Karpas-422 (cell line): ENCODE measurements at regions not wholly inside any gene's neighbourhood (a gene's known extent, or its start where the extent isn't known, plus 50 kb on each side); places are given as distances from the start of the nearest gene placed in this dataset.
A peak's percentile ranks its signal among the peaks of the same experiment; 100 is the strongest.
"Not testable (repeated sequence)": the region's sequence is repeated elsewhere in the genome, so short reads cannot be mapped to it uniquely, and the experiment has no call there.

Experiments used
- DNase-seq: peaks from one replicate; pipeline ENCODE4 v3.0.0-alpha.2; 2015
- H2AFZ ChIP-seq: fragments of 200-600 bp; sonication (generic); 2 replicates; pipeline ENCODE4 v1.6.1; 2014; ENCODE audit warnings: antibody characterized with exemption, low read length, mixed read lengths
- H3K27ac ChIP-seq: fragments of 200-600 bp; sonication (generic); 2 replicates; pipeline ENCODE4 v1.5.1; 2014; ENCODE audit warnings: mild to moderate bottlenecking, low read length, moderate library complexity
- H3K27me3 ChIP-seq: fragments of 200-600 bp; sonication (generic); 2 replicates; pipeline ENCODE4 v1.6.1; 2014; ENCODE audit warnings: low read length, mixed read lengths
- H3K36me3 ChIP-seq: fragments of 200-600 bp; sonication (generic); 2 replicates; pipeline ENCODE4 v1.6.1; 2014; ENCODE audit warnings: low read length, mixed read lengths; ENCODE audit not compliant: insufficient read depth
- H3K4me1 ChIP-seq: fragments of 200-600 bp; sonication (generic); 2 replicates; pipeline ENCODE4 v1.6.1; 2014; ENCODE audit warnings: mild to moderate bottlenecking, low read length, mixed read lengths
- H3K4me2 ChIP-seq: fragments of 200-600 bp; sonication (generic); 2 replicates; pipeline ENCODE4 v1.6.1; 2014; ENCODE audit warnings: low read length, low read depth, mild to moderate bottlenecking; ENCODE audit not compliant: poor library complexity, severe bottlenecking
- H3K4me3 ChIP-seq: fragments of 200-600 bp; sonication (generic); 2 replicates; pipeline ENCODE4 v1.5.1; 2014; ENCODE audit warnings: mild to moderate bottlenecking, antibody characterized with exemption, low read length, mixed read lengths
- H3K79me2 ChIP-seq: fragments of 200-600 bp; sonication (generic); 2 replicates; pipeline ENCODE4 v1.6.1; 2014; ENCODE audit warnings: mild to moderate bottlenecking, low read length, mixed read lengths
- H3K9ac ChIP-seq: fragments of 200-600 bp; sonication (generic); 2 replicates; pipeline ENCODE4 v1.6.0; 2014; ENCODE audit warnings: low read length
- H3K9me2 ChIP-seq: fragments of 200-600 bp; sonication (generic), shearing (Covaris generic); replicated peaks from 2 replicates; pipeline ENCODE4 v1.6.0; 2014; ENCODE audit warnings: mild to moderate bottlenecking, low read length, moderate library complexity; ENCODE audit not compliant: insufficient read depth
- H3K9me3 ChIP-seq: fragments of 300-700, 200-600 bp; sonication (generic); 2 replicates; pipeline ENCODE4 v1.6.1; 2014; ENCODE audit warnings: low read length, mixed read lengths
- H4K20me1 ChIP-seq: fragments of 200-600 bp; sonication (generic); 2 replicates; pipeline ENCODE4 v1.6.1; 2014; ENCODE audit warnings: mild to moderate bottlenecking, antibody characterized with exemption, low read length, low read depth; ENCODE audit not compliant: insufficient read depth

DNA sequence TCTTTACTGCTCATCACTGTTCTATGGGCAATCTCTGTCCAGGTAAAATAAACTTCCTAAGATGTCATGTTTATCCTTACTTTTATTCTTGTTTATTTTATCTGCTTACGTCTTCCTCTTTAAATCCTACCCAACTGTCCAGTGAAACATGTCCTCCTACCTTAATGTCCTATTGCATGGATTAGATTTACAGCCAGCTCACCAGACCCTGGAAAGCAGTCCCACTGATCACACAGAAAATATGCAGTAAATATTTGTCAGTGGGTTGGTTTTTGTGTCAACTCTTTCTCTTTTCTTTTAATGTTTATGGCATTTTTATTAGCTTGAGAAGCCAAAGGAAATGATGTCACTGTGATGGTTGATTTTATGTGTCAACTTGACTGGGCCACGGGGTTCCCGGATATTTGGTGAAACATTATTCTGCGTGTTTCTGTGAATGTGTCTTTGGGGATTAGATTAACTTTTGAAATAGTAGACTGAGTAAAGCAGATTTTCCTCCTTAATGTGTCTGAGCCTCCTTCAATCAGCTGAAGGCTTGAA, 258.3 kb downstream of the SRGAP2C start:
- no peak overlapping the region for H3K4me3 ChIP-seq
- H3K9me3 ChIP-seq = no peaks in the 10 kb centered on the region
- H3K36me3 ChIP-seq = no peaks in the 10 kb centered on the region
- no peak overlapping the region for H3K4me2 ChIP-seq
- no peak overlapping the region for H3K9ac ChIP-seq
- H2AFZ ChIP-seq = no peak overlapping the region
- H3K79me2 ChIP-seq = no peaks in the 10 kb centered on the region
- no peak for DNase-seq
- H3K4me1 ChIP-seq = peaks cover 46% of the 10 kb centered on the region
- no peaks in the 10 kb centered on the region for H3K27me3 ChIP-seq
- H4K20me1 ChIP-seq = no peaks in the 10 kb centered on the region
- H3K27ac ChIP-seq = peak overlapping the region; percentile 85; the same call in 1 of the 2 replicates
- no peaks in the 10 kb centered on the region for H3K9me2 ChIP-seq

DNA sequence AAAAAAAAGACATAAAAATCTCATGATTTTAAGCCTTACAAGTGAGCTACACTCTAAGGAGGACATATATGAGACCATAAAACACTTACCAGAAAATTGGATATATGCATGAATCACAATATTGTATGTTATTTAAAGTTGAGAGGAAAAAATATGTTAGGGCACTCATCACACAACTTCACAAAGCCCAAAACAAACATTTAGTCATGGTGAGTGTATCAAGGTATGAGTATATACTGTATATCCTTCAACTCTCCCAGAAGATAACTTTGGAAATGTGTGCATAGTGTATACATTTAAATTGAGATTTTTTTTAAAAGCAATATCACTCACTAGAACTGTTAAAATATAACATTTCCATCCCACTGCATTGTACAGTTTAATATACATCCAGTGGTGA, 259.3 kb downstream of the SRGAP2C start:
- Histone ChIP-seq H3K4me1 (peaks cover 56% of the 10 kb centered on the region), H3K9me3 (no peaks in the 10 kb centered on the region), H3K4me2 (peak overlapping the region; percentile 53), H3K4me3 (no peak overlapping the region), H3K9ac (peak overlapping the region; percentile 9; the same call in 1 of the 2 replicates), H3K79me2 (no peaks in the 10 kb centered on the region), H3K27ac (peak overlapping the region; percentile 85), H3K36me3 (no peaks in the 10 kb centered on the region), H3K27me3 (no peaks in the 10 kb centered on the region), H3K9me2 (no peaks in the 10 kb centered on the region), H4K20me1 (no peaks in the 10 kb centered on the region), H2AFZ (peak overlapping the region; percentile 37; the same call in 1 of the 2 replicates)
- no peak for DNase-seq

DNA sequence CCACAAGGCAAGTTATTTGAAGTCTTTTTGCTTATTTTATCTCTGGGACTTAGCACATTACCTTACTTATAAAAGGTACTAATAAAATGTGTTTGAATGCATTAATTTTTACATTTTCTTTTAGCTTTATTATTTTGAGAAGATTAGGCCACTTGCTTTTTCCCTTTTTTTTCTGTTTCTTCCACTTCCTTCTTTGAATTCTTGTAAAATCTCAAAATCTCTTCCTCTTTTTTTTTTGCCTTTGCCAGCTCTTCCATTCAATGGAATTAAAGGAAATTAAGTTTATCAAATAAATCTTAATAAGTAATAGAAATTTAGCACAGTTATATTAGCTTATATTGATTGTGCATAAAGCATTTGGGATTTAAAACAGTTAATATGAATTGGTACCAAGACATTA, 260.9 kb downstream of the SRGAP2C start:
- no peaks in the 10 kb centered on the region for H3K9me3 ChIP-seq
- H3K4me1 ChIP-seq = peaks cover 62% of the 10 kb centered on the region
- H3K9me2 ChIP-seq = no peaks in the 10 kb centered on the region
- H3K9ac ChIP-seq = no peak overlapping the region
- H2AFZ ChIP-seq = no peak overlapping the region
- H3K4me3 ChIP-seq = no peak overlapping the region
- H3K36me3 ChIP-seq = no peaks in the 10 kb centered on the region
- H3K27ac ChIP-seq = peak overlapping the region; percentile 85
- H3K27me3 ChIP-seq = no peaks in the 10 kb centered on the region
- H3K4me2 ChIP-seq = peak overlapping the region; percentile 53
- H4K20me1 ChIP-seq = no peaks in the 10 kb centered on the region
- H3K79me2 ChIP-seq = no peaks in the 10 kb centered on the region
- no peak for DNase-seq

DNA sequence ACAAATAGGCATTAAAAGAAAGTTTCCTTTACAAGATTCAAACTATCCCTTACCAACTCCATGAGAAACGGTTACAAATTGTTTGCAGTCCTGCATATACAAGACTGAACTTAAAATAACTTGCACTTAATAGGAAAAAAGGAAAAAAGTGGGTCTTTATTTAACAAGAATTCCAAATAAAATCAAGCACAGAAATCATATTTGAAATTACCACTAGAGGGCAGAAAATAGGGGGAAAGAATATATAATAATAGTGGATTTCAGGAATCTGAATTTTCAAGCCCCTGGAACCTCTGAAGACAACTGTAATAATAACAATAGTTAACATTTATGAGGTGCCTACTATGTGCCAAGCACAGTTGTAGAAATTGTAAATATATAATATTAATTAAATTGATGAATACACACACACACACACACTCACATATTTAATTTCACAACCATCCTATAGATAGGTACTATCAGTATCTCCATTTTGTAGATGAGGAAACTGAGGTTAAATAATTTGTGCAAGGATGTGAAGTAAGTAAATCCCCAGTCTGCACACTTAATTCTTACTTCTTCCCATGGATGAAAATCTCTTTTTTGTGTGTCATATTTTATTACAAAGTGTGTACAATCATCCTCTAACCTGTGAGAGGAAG, 262.6 kb downstream of the SRGAP2C start:
- peaks cover 71% of the 10 kb centered on the region for H3K4me1 ChIP-seq
- H3K9ac ChIP-seq = 0 out of 2 replicates have a peak overlapping the region, but pooled peaks have one; percentile 24
- not testable (repeated sequence) for H3K27me3 ChIP-seq, H3K9me3 ChIP-seq, H2AFZ ChIP-seq, H3K79me2 ChIP-seq, H3K9me2 ChIP-seq, H3K4me3 ChIP-seq, H3K36me3 ChIP-seq, H4K20me1 ChIP-seq, DNase-seq
- peak overlapping the region; percentile 53 for H3K4me2 ChIP-seq
- peak overlapping the region; percentile 85 for H3K27ac ChIP-seq

DNA sequence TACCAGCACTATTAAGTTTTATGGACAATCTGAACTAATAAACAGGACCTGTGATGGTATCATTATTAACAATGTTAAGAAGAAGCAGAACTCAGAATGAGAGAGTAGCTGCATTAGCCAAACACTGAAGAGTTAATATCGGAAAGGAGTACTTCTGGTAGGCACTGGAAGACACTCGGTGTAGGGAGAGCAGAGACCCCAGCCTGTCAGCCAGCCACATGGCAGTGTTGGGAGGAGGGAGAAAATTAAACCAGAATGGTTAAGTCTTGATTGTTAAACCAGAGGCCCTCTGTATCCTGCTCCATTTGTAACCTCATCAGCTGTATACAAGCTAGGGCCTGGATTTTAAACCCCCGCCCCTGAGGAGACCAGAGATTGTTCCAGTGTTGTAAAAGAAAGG, 263.3 kb downstream of the SRGAP2C start:
- not testable (repeated sequence) for H2AFZ ChIP-seq, H3K79me2 ChIP-seq, H3K27me3 ChIP-seq, H3K9me3 ChIP-seq, H3K4me3 ChIP-seq, H3K36me3 ChIP-seq, H3K9me2 ChIP-seq, H4K20me1 ChIP-seq, DNase-seq
- Histone ChIP-seq H3K9ac (0 out of 2 replicates have a peak overlapping the region, but pooled peaks have one; percentile 24), H3K27ac (peak overlapping the region; percentile 85), H3K4me1 (peaks cover 71% of the 10 kb centered on the region), H3K4me2 (peak overlapping the region; percentile 12)

DNA sequence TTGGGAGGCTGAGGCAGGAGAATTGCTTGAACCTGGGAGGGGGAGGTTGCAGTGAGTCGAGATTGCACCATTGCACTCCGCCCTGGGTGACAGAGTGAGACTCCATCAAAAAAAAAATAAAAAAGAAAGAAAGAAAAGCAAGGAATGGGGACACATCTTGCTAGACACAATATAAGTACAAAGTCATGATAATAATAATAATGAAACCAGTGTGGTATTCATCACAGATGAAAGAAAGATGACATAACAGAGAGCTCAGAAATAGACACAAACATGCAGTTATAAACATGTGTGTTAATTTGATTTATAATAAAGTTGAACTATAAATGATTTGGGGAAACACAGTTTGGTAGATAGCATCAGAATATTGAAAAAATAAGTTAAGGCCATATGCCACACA, 264.1 kb downstream of the SRGAP2C start:
- no peaks in the 10 kb centered on the region for H4K20me1 ChIP-seq
- H2AFZ ChIP-seq = no peak overlapping the region
- no peaks in the 10 kb centered on the region for H3K36me3 ChIP-seq
- no peaks in the 10 kb centered on the region for H3K27me3 ChIP-seq
- peaks cover 77% of the 10 kb centered on the region for H3K4me1 ChIP-seq
- H3K9me2 ChIP-seq = no peaks in the 10 kb centered on the region
- no peak overlapping the region for H3K4me2 ChIP-seq
- H3K79me2 ChIP-seq = no peaks in the 10 kb centered on the region
- peak overlapping the region; percentile 85 for H3K27ac ChIP-seq
- no peak overlapping the region for H3K9ac ChIP-seq
- H3K4me3 ChIP-seq = no peak overlapping the region
- DNase-seq = no peak
- no peaks in the 10 kb centered on the region for H3K9me3 ChIP-seq

DNA sequence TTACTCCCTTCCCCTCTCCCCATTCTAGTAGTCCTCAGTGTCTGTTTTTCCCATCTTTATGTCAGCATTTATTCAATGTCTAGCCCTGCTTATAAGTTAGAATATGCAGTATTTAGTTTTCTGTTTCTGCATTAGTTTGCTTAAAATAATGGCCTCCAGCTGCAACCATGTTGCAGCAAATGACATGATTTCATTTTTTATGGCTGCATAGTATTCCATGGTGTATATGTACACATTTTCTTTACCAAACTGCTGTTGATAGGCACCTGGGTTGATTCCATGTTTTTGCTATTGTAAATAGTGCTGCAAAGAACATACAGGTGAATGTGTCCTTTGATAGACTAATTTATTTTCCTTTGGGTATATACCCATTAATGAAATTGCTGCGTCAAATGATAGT, 267.7 kb downstream of the SRGAP2C start:
- Histone ChIP-seq H3K36me3 (no peaks in the 10 kb centered on the region), H3K4me3 (no peak overlapping the region), H3K4me1 (peaks cover 77% of the 10 kb centered on the region), H3K9me3 (no peaks in the 10 kb centered on the region), H4K20me1 (no peaks in the 10 kb centered on the region), H3K9ac (no peak overlapping the region), H3K79me2 (no peaks in the 10 kb centered on the region), H3K27me3 (no peaks in the 10 kb centered on the region), H3K9me2 (no peaks in the 10 kb centered on the region), H2AFZ (no peak overlapping the region), H3K27ac (peak overlapping the region; percentile 99; the same call in 1 of the 2 replicates), H3K4me2 (no peak overlapping the region)
- no peak for DNase-seq

DNA sequence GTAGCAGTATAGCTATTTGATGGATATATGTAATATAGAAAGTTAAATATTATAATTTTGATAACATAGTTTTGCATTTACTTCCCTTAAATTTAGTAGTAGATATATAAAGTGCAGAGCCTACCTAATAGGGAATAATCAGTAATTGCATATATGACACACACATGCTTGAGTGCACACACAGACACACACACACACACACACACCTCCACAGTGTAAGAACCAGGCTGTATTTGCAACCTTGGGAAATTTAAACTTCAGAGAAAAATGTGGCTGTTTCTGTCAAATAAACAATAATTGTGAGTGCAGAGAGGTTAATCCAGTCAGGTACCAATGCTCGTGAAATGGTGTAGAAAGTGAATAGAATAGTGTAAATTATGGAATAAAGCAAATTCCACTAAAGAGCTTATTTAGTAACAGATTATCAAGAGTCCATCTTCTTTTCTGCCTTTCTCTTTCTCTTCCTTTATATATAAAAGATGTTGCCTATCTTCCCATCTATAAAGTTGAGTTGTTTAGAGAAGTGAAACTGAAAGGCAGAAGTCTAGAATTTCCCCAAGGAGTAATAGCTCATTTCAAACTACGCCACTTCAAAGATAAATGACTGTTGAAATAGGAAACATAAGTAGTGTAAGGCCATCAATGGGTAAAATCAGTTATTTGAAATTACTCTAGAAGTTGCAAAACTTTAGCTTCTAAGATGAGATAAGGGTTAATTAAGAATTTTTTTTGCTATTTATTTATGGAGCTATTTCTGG, 273.7 kb downstream of the SRGAP2C start:
- Histone ChIP-seq H3K9me3 (no peaks in the 10 kb centered on the region), H3K9me2 (no peaks in the 10 kb centered on the region), H3K4me2 (peak overlapping the region; percentile 71), H4K20me1 (no peaks in the 10 kb centered on the region), H3K27ac (peak overlapping the region; percentile 99), H3K79me2 (no peaks in the 10 kb centered on the region), H3K9ac (peak overlapping the region; percentile 65), H2AFZ (no peak overlapping the region), H3K4me3 (peak overlapping the region; percentile 34), H3K27me3 (no peaks in the 10 kb centered on the region), H3K4me1 (peaks cover 71% of the 10 kb centered on the region), H3K36me3 (peaks cover 11% of the 10 kb centered on the region; the same call in 1 of the 2 replicates)
- DNase-seq = peak; percentile 98
